22Rv1 (cell line): ENCODE measurements at regions not wholly inside any gene's neighbourhood (a gene's known extent, or its start where the extent isn't known, plus 50 kb on each side); places are given as distances from the start of the nearest gene placed in this dataset.

ENCODE experiments used
- ZFX ChIP-seq: fragments of 450-650 bp; IDR thresholded peaks from 2 replicates; pipeline ENCODE4 v1.6.1; 2017; ENCODE audit warnings: antibody characterized with exemption, borderline replicate concordance
- TF ChIP-seq, protein P1 (sequence below): fragments of 450-650 bp; IDR thresholded peaks from 2 replicates; pipeline ENCODE4 v1.5.1; 2017; ENCODE audit warnings: mild to moderate bottlenecking

DNA sequence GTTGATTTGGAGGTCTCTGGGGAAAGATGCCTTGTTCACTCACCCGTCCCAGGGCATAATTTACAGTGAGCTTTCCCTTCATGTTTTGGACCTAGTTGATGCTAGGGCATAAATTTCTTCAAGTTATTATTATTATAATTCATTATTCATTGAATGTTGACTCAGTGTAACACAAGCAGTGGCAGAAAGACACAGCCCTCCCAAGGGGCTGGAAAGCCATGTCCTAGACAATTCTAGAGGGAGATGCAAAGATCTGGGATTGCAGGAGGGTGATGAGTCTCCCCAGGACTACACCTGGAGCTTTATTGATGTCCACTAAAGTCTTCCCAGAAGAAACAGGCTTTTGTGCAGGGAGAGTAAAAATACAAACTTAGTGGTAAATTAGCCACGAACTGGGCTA is 322.0 kb upstream of the MOCS1 start:
- TF ChIP-seq, protein P1, sequence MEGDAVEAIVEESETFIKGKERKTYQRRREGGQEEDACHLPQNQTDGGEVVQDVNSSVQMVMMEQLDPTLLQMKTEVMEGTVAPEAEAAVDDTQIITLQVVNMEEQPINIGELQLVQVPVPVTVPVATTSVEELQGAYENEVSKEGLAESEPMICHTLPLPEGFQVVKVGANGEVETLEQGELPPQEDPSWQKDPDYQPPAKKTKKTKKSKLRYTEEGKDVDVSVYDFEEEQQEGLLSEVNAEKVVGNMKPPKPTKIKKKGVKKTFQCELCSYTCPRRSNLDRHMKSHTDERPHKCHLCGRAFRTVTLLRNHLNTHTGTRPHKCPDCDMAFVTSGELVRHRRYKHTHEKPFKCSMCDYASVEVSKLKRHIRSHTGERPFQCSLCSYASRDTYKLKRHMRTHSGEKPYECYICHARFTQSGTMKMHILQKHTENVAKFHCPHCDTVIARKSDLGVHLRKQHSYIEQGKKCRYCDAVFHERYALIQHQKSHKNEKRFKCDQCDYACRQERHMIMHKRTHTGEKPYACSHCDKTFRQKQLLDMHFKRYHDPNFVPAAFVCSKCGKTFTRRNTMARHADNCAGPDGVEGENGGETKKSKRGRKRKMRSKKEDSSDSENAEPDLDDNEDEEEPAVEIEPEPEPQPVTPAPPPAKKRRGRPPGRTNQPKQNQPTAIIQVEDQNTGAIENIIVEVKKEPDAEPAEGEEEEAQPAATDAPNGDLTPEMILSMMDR, result no peak
- no peak for TF ChIP-seq ZFX
